Panc1 (cell line): ENCODE measurements at regions not wholly inside any gene's neighbourhood (a gene's known extent, or its start where the extent isn't known, plus 50 kb on each side); places are given as distances from the start of the nearest gene placed in this dataset.

Experiments
- ATAC-seq: fragments of 200-7000 bp; cut with Tn5 transposase; 2 replicates; pipeline ENCODE4 v1.9.1; 2020; ENCODE audit warnings: mild to moderate bottlenecking, moderate library complexity
- BruUV-seq: library from RNA; stranded (reverse); fragments of 400-500 nt; replicated peaks from 2 replicates; lab custom pipeline; 2021; lab: Mats Ljungman, UMichigan
- CTCF ChIA-PET: fragments of 300-600 bp; sonication (Branson Sonifier 250); formaldehyde crosslinking; loops from one replicate; lab custom pipeline; 2022; ENCODE audit warnings: antibody characterized with exemption; lab: Charles Lee
- POLR2A ChIA-PET: fragments of 300-600 bp; sonication (Branson Sonifier 250); formaldehyde crosslinking; loops from one replicate; lab custom pipeline; 2022; ENCODE audit warnings: antibody characterized with exemption; lab: Charles Lee
- DNase-seq: peaks from one replicate; pipeline ENCODE4 v3.0.0-alpha.2; 2010; ENCODE audit warnings: low read depth, low spot score
- H3K27ac ChIP-seq: 2 replicates; pipeline ENCODE4 v1.5.1; 2011; ENCODE audit warnings: mild to moderate bottlenecking, low read length, inconsistent platforms
- H3K27me3 ChIP-seq: fragments of 200-500 bp; sonication (Bioruptor generic); 2 replicates; pipeline ENCODE4 v1.6.0; 2014; ENCODE audit warnings: low read length, inconsistent platforms; ENCODE audit not compliant: control insufficient read depth, insufficient read depth
- H3K36me3 ChIP-seq: fragments of 200-500 bp; sonication (Bioruptor generic); 2 replicates; pipeline ENCODE4 v1.5.1; 2014; ENCODE audit warnings: inconsistent platforms, mild to moderate bottlenecking, low read length, moderate library complexity; ENCODE audit not compliant: control insufficient read depth, insufficient read depth
- H3K4me1 ChIP-seq: 2 replicates; pipeline ENCODE4 v1.5.1; 2011; ENCODE audit warnings: inconsistent platforms, mild to moderate bottlenecking, low read length, moderate library complexity; ENCODE audit not compliant: control insufficient read depth, insufficient read depth
- H3K4me3 ChIP-seq, 2 experiments: 2 replicates each; pipeline ENCODE4 v1.5.1; 2011 to 2012; ENCODE audit warnings: low read depth in 2 of 2, low read length in 2 of 2, mild to moderate bottlenecking in 2 of 2, inconsistent platforms in 1 of 2, moderate library complexity in 1 of 2
- H3K9me3 ChIP-seq: fragments of 200-500 bp; sonication (Bioruptor generic); 2 replicates; pipeline ENCODE4 v1.5.1; 2014; ENCODE audit warnings: low read depth, mild to moderate bottlenecking, inconsistent platforms, low read length, moderate library complexity; ENCODE audit not compliant: control insufficient read depth, insufficient read depth
- CTCF ChIP-seq: fragments of 450-650 bp; IDR thresholded peaks from 2 replicates; pipeline ENCODE4 v1.5.1; 2017; ENCODE audit warnings: mild to moderate bottlenecking
- POLR2AphosphoS5 ChIP-seq: IDR thresholded peaks from 2 replicates; pipeline ENCODE4 v1.6.1; 2012; ENCODE audit warnings: mild to moderate bottlenecking, low read depth, low read length, moderate library complexity
- SIN3A ChIP-seq: IDR thresholded peaks from 2 replicates; pipeline ENCODE4 v1.6.1; 2012; ENCODE audit warnings: low read depth, mild to moderate bottlenecking, low read length, moderate library complexity, borderline replicate concordance; ENCODE audit not compliant: insufficient read depth
- TCF7L2 ChIP-seq: IDR thresholded peaks from 2 replicates; pipeline ENCODE4 v1.6.1; 2011; ENCODE audit warnings: mild to moderate bottlenecking, low read depth, low read length, inconsistent platforms
- in situ Hi-C: cut with HindIII; loops from 2 replicates; pipeline ENCODE4 v1.10.0; 2016; ENCODE audit warnings: low sequenced_read_pairs, low pct_unique_long_range_greater_than_20kb
- intact Hi-C: fragments of 100-400 bp; cut with micrococcal nuclease; formaldehyde crosslinking; loops from one replicate; pipeline ENCODE4 v1.10.0; 2022; ENCODE audit not compliant: unreplicated experiment
- TF ChIP-seq, protein P1 (sequence below), 2 experiments: IDR thresholded peaks; 2 replicates each; pipeline ENCODE4 v1.6.1; 2011 to 2012; ENCODE audit warnings: low read depth in 2 of 2, control low read depth in 1 of 2, low read length in 1 of 2, mild to moderate bottlenecking in 1 of 2, moderate library complexity in 1 of 2; ENCODE audit not compliant: insufficient read depth in 1 of 2

DNA sequence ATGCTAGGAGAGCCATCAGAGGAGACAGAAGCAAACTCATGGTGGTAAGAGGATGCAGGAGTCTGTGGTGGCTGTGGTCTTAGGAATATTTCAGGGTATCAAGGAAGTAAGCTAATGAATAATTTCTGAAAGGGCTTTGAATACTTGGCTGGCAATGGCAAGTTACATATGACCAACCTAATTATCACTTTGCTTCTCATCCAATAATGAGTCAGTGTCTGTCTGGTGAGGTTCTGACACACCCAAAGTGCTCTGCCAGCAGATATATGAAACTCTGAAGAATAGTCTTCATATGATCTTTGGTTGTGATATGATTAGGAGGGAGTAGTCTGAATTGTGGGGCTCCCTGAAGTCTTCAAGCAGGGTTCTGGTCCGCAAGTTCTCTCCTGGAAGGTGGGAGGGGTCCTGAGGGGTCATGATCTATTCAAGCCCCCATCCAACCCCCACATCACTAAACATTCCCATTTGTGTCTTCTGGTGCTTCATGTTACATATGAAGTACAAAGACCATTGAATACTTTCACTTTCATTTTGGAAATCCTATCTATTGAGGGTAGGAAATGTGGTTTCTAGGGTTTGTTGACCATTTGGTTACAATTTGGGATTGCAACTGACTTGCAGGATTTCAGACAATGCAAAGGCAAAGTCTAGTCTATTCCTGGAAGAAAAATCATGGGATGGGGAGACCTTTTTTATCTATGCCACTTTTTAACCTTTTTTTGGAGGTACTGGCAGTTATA, 199.9 kb upstream of the CDKN2B start:
- TF ChIP-seq POLR2AphosphoS5 (no peak), CTCF (no peak), SIN3A (no peak), TCF7L2 (no peak)
- TF ChIP-seq, protein P1, sequence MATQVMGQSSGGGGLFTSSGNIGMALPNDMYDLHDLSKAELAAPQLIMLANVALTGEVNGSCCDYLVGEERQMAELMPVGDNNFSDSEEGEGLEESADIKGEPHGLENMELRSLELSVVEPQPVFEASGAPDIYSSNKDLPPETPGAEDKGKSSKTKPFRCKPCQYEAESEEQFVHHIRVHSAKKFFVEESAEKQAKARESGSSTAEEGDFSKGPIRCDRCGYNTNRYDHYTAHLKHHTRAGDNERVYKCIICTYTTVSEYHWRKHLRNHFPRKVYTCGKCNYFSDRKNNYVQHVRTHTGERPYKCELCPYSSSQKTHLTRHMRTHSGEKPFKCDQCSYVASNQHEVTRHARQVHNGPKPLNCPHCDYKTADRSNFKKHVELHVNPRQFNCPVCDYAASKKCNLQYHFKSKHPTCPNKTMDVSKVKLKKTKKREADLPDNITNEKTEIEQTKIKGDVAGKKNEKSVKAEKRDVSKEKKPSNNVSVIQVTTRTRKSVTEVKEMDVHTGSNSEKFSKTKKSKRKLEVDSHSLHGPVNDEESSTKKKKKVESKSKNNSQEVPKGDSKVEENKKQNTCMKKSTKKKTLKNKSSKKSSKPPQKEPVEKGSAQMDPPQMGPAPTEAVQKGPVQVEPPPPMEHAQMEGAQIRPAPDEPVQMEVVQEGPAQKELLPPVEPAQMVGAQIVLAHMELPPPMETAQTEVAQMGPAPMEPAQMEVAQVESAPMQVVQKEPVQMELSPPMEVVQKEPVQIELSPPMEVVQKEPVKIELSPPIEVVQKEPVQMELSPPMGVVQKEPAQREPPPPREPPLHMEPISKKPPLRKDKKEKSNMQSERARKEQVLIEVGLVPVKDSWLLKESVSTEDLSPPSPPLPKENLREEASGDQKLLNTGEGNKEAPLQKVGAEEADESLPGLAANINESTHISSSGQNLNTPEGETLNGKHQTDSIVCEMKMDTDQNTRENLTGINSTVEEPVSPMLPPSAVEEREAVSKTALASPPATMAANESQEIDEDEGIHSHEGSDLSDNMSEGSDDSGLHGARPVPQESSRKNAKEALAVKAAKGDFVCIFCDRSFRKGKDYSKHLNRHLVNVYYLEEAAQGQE (IDR thresholded peaks at IDR 0.05; ENCODE audit: insufficient read depth in 1 of 2, low read depth in 2 of 2, low read length in 1 of 2): no peak
- Histone ChIP-seq H3K27me3 (no peaks in the 10 kb centered on the region), H3K4me1 (no peaks in the 10 kb centered on the region), H3K36me3 (no peaks in the 10 kb centered on the region), H3K4me3 (no peak overlapping the region), H3K9me3 (no peaks in the 10 kb centered on the region), H3K27ac (no peak overlapping the region)
- BruUV-seq: no TSS peak
- DNase-seq (no peak), ATAC-seq (no peak)
- ChIA-PET POLR2A (no interaction called here), CTCF (no interaction called here)
- intact Hi-C loops: no loop called here
- in situ Hi-C loops: no loop called here

- POLR2A ChIA-PET: no interaction called here
- ATAC-seq: no peak
- in situ Hi-C loops: no loop called here
These were observed 201.2 kb upstream of the CDKN2B start for GRCh38 chr9:22210262-22210661.

More at GRCh38 chr9:22210262-22210661, 201.2 kb upstream of the CDKN2B start:
- BruUV-seq: no TSS peak
- Histone ChIP-seq H3K9me3 (no peaks in the 10 kb centered on the region), H3K27ac (no peak overlapping the region), H3K36me3 (no peaks in the 10 kb centered on the region), H3K27me3 (no peaks in the 10 kb centered on the region), H3K4me1 (no peaks in the 10 kb centered on the region), H3K4me3 (no peak overlapping the region)
- DNase-seq: no peak
- CTCF ChIA-PET: no interaction called here
- intact Hi-C loops: no loop called here
- no peak for TF ChIP-seq CTCF
- no peak for TF ChIP-seq SIN3A
- TF ChIP-seq, protein P1 (IDR thresholded peaks at IDR 0.05; ENCODE audit: insufficient read depth in 1 of 2, low read depth in 2 of 2, low read length in 1 of 2): no peak
- TF ChIP-seq POLR2AphosphoS5: no peak
- TF ChIP-seq TCF7L2: no peak
